Colonic mucosa (tissue), 4 donors: ENCODE measurements at regions not wholly inside any gene's neighbourhood (a gene's known extent, or its start where the extent isn't known, plus 50 kb on each side); places are given as distances from the start of the nearest gene placed in this dataset.

ENCODE experiments used
- DNase-seq: peaks from one replicate; pipeline ENCODE4 v3.0.0-alpha.2; 2020
- H3K27ac ChIP-seq: fragments of 200-600 bp; one replicate; pipeline ENCODE4 v1.8.0; 2021
- H3K27me3 ChIP-seq: fragments of 200-600 bp; one replicate; pipeline ENCODE4 v1.8.0; 2021
- H3K36me3 ChIP-seq: fragments of 200-600 bp; one replicate; pipeline ENCODE4 v1.8.0; 2021
- H3K4me1 ChIP-seq: fragments of 200-600 bp; one replicate; pipeline ENCODE4 v1.8.0; 2021; ENCODE audit warnings: mild to moderate bottlenecking
- H3K4me3 ChIP-seq: fragments of 200-600 bp; one replicate; pipeline ENCODE4 v1.8.0; 2021
- H3K9ac ChIP-seq, 2 donors: one replicate each; pipeline ENCODE4 v1.7.0; 2013; ENCODE audit warnings: control low read depth in 2 of 2, low read depth in 2 of 2, low read length in 2 of 2
- H3K9me3 ChIP-seq: fragments of 200-600 bp; one replicate; pipeline ENCODE4 v1.8.0; 2021
- intact Hi-C: fragments of 100-400 bp; cut with DNase I; formaldehyde crosslinking; loops from one replicate; pipeline ENCODE4 v1.14.1; 2022
- TF ChIP-seq, protein P1 (sequence below): fragments of 200-600 bp; IDR thresholded peaks from one replicate; pipeline ENCODE4 v1.8.0; 2022; ENCODE audit warnings: antibody characterized with exemption, mild to moderate bottlenecking
- donor health status: healthy.
- donor health status: DM: no; HTN: no; CAD: no.
- donor health status: DM: no; HTN: no; CAD: no.

DNA sequence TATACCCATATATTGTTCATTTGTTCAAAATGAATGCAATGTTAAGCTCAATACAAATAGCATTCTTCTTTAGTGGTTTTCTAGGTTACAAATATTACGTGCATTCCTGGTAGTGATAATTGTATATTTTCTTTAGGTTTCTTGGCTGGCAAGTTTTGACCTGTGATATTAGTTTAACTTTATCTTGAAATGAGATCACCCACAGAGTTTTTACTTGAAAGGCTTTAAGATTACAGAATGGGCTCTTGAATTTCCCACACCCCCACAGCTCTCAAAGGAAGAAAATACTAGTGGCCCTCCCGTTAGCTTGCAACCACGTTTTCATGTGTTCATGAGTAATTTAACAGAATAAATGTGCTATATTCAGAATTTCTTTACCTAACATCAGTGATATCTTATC, 1315.5 kb upstream of the GJE1 start:
- Histone ChIP-seq H3K9me3 (no peaks in the 10 kb centered on the region), H3K27me3 (no peaks in the 10 kb centered on the region), H3K4me3 (no peak overlapping the region), H3K36me3 (no peaks in the 10 kb centered on the region), H3K9ac (no peak overlapping the region), H3K4me1 (no peaks in the 10 kb centered on the region), H3K27ac (no peak overlapping the region)
- DNase-seq = no peak
- intact Hi-C loops = no loop called here
- TF ChIP-seq, protein P1, sequence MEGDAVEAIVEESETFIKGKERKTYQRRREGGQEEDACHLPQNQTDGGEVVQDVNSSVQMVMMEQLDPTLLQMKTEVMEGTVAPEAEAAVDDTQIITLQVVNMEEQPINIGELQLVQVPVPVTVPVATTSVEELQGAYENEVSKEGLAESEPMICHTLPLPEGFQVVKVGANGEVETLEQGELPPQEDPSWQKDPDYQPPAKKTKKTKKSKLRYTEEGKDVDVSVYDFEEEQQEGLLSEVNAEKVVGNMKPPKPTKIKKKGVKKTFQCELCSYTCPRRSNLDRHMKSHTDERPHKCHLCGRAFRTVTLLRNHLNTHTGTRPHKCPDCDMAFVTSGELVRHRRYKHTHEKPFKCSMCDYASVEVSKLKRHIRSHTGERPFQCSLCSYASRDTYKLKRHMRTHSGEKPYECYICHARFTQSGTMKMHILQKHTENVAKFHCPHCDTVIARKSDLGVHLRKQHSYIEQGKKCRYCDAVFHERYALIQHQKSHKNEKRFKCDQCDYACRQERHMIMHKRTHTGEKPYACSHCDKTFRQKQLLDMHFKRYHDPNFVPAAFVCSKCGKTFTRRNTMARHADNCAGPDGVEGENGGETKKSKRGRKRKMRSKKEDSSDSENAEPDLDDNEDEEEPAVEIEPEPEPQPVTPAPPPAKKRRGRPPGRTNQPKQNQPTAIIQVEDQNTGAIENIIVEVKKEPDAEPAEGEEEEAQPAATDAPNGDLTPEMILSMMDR = no peak

DNA sequence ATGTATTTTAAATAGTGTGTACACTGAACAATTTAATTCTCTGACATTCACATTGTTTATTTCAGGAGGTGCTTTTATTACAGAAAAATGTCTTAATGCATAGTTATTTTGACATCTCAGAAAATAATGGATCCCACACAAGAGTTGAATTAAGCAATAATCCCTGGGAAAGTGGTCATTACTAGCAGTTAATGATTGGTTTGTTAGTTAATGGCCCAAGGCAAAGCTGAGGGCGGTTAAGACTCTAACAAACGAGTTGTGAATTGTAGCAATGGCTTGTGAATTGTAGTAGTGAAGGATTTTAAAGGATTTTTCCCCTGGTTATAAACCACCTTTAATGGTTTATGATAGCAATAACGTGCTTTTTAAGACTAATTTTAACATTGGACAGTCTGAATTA, 1316.0 kb upstream of the GJE1 start:
- no peak for DNase-seq

DNA sequence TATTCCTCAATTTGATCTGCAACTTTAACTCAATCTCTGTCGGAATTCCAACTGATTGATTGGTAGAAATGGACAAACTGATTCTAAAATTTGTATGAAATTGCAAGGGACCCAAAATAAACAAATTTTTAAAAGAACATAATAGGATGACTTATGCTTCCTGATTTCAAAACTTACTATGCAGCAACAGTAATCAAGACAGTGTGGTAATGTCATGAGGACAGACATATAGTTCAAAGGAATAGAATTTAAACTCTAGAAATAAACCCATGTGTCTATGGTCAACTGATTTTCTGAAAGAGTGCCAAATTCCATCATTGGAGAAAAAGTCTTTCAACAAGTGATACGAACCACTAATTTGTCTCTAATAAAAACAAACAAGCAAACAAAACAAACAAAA, 1320.1 kb upstream of the GJE1 start:
- TF ChIP-seq, protein P1 = no peak
- DNase-seq = no peak
- Histone ChIP-seq H3K4me3 (no peak overlapping the region), H3K9me3 (no peaks in the 10 kb centered on the region), H3K27ac (no peak overlapping the region), H3K36me3 (no peaks in the 10 kb centered on the region), H3K27me3 (no peaks in the 10 kb centered on the region), H3K9ac (no peak overlapping the region), H3K4me1 (no peaks in the 10 kb centered on the region)
- intact Hi-C loops = no loop called here

More for the DNA sequence above, 1316.0 kb upstream of the GJE1 start:
- H3K9ac ChIP-seq = no peak overlapping the region
- TF ChIP-seq, protein P1 = no peak
- no peaks in the 10 kb centered on the region for H3K36me3 ChIP-seq
- H3K27ac ChIP-seq = no peak overlapping the region
- intact Hi-C loops = no loop called here
- H3K9me3 ChIP-seq = no peaks in the 10 kb centered on the region
- H3K4me1 ChIP-seq = no peaks in the 10 kb centered on the region
- no peaks in the 10 kb centered on the region for H3K27me3 ChIP-seq
- H3K4me3 ChIP-seq = no peak overlapping the region

DNA sequence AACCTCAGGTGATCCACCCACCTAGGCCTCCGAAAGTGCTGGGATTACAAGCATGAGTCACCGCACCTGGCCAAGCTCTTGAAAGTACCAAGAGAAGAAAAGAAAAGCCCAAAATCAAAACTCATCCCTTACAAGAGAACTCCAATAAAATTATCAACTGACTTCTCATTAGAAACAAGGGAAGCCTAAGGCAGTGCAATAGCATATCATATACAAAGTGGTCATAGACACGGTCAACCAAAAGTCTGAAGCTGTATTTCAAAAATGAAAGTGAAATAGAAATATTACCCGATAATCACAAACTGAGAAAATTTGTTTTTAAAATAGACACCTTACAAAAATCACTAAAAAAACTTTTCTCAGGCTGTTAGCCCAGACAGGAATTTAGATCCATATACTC, 1321.1 kb upstream of the GJE1 start:
- no peak overlapping the region for H3K4me3 ChIP-seq
- H3K9me3 ChIP-seq = no peaks in the 10 kb centered on the region
- H3K4me1 ChIP-seq = no peaks in the 10 kb centered on the region
- H3K9ac ChIP-seq = no peak overlapping the region
- TF ChIP-seq, protein P1 = no peak
- no peak overlapping the region for H3K27ac ChIP-seq
- DNase-seq = no peak
- intact Hi-C loops = no loop called here
- no peaks in the 10 kb centered on the region for H3K27me3 ChIP-seq
- H3K36me3 ChIP-seq = no peaks in the 10 kb centered on the region

DNA sequence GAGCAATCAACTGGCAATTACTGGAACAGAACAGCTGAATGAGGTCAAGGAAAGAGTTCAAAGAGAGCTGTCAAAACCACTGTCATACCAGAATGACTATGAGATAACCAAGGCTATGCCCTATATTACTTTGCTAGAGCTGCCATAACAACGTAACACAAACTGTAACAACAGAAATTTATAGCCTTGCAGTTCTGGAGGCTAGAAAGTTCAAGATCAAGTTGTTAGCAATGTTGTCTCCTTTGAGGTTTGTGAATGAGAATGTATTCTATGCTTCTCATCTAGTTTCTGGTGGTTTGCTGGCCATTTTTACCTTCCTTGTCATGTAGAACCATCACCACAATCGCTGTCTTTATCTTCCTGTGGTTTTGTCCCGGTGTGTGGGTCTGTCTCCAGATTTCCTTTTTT, 1323.0 kb upstream of the GJE1 start:
- H3K4me1 ChIP-seq = no peaks in the 10 kb centered on the region
- intact Hi-C loops = no loop called here
- H3K36me3 ChIP-seq = no peaks in the 10 kb centered on the region
- no peak overlapping the region for H3K4me3 ChIP-seq
- H3K27me3 ChIP-seq = no peaks in the 10 kb centered on the region
- H3K9ac ChIP-seq = no peak overlapping the region
- no peaks in the 10 kb centered on the region for H3K9me3 ChIP-seq
- TF ChIP-seq, protein P1 = no peak
- H3K27ac ChIP-seq = no peak overlapping the region
- no peak for DNase-seq

DNA sequence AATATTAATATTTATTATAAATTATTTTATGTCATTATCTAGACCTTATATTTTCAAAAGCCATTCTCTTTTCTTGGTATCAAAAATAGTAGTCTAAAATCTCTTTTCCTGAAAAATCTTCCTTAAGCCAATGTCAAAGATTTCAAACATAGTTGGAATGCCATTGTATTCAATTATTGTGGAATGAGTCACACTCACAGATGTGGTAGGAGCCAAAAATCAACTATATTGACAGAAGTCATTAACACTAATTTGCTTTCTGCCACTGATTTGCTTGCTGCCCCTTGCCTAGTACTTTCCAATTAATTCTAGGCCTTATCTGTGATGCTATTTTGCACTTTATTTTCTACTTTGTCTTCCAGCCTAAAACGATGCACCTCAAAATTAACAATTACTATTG, 1326.3 kb upstream of the GJE1 start:
- H3K9me3 ChIP-seq = no peaks in the 10 kb centered on the region
- no peak overlapping the region for H3K27ac ChIP-seq
- intact Hi-C loops = no loop called here
- TF ChIP-seq, protein P1 = no peak
- no peak for DNase-seq
- no peaks in the 10 kb centered on the region for H3K36me3 ChIP-seq
- no peaks in the 10 kb centered on the region for H3K4me1 ChIP-seq
- no peak overlapping the region for H3K4me3 ChIP-seq
- no peaks in the 10 kb centered on the region for H3K27me3 ChIP-seq
- H3K9ac ChIP-seq = no peak overlapping the region
